ENCODE measurements at regions not wholly inside any gene's neighbourhood (a gene's known extent, or its start where the extent isn't known, plus 50 kb on each side); places are given as distances from the start of the nearest gene placed in this dataset.

DNA sequence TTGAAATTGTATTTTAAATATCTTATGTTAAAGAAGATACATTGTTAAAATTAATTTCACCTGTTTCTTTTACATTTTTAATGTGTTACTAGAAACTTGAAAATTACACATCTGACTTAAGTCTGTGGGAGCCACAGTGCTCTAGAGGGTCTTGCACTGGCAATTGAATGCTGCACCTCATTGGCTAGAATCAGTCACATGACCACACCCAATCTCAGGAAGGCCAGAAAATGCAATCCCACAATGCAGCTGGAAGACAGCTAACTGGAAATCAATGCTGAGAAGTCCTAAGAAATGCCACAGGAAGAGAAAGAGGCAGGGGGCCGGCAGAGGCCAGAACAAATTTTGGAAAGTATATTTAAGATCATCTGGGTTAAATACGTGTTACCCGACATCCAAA is 189.2 kb upstream of the POU3F3 start:
- no peak for DNase-seq
- Histone ChIP-seq H3K27me3 (replicated peaks in 1 of 7) (peaks cover 0 to 18% (median 1%) of the 10 kb centered on the region in 7 donors), H3K36me3 (no peaks in the 10 kb centered on the region), H3K4me3 (no peak overlapping the region), H3K27ac (no peak overlapping the region), H3K9me3 (no peaks in the 10 kb centered on the region), H3K4me1 (no peaks in the 10 kb centered on the region)
- WGBS, 5 donors, result 88 to 100% (median 95%) methylated on average over 3 of the region's 3 CpGs
- TF ChIP-seq, protein P1, sequence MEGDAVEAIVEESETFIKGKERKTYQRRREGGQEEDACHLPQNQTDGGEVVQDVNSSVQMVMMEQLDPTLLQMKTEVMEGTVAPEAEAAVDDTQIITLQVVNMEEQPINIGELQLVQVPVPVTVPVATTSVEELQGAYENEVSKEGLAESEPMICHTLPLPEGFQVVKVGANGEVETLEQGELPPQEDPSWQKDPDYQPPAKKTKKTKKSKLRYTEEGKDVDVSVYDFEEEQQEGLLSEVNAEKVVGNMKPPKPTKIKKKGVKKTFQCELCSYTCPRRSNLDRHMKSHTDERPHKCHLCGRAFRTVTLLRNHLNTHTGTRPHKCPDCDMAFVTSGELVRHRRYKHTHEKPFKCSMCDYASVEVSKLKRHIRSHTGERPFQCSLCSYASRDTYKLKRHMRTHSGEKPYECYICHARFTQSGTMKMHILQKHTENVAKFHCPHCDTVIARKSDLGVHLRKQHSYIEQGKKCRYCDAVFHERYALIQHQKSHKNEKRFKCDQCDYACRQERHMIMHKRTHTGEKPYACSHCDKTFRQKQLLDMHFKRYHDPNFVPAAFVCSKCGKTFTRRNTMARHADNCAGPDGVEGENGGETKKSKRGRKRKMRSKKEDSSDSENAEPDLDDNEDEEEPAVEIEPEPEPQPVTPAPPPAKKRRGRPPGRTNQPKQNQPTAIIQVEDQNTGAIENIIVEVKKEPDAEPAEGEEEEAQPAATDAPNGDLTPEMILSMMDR (IDR thresholded peaks at IDR 0.05 in 8 of 11, conservative IDR thresholded peaks at IDR 0.05 in 3 of 11), result no peak
- no peak for TF ChIP-seq POLR2A (IDR thresholded peaks at IDR 0.05)
- no peak for TF ChIP-seq POLR2AphosphoS5 (IDR thresholded peaks at IDR 0.05)
- intact Hi-C loops (cut with DNase I; ENCODE audit: low total_unique reads), result no loop called here

DNA sequence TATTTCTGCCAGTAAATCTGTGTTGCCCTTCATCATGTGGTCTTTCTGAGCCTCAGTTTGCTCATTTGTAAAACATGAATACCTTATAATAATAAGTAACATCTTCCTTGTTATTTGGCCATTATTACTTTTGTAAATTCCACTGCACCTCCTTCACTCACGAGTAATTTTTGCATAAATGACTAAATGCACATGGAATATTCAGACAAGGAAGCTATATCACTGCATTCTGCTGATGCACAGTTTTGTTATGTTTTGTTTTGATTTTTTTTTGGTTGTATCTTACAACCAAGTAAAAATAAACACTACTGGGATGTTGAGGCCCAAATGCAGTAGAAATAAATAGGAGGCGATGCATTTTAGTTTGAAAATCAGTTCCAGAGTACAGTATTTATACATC is 185.3 kb upstream of the POU3F3 start:
- Histone ChIP-seq H3K9me3 (no peaks in the 10 kb centered on the region), H3K4me1 (no peaks in the 10 kb centered on the region), H3K4me3 (no peak overlapping the region), H3K27ac (no peak overlapping the region), H3K27me3 (replicated peaks in 1 of 7) (peaks cover 0 to 5% (median 0%) of the 10 kb centered on the region in 7 donors), H3K36me3 (no peaks in the 10 kb centered on the region)
- no peak for DNase-seq
- WGBS, 5 donors, result 84 to 94% (median 90%) methylated on average over 2 of the region's 2 CpGs
- TF ChIP-seq POLR2A (IDR thresholded peaks at IDR 0.05), result no peak
- TF ChIP-seq POLR2AphosphoS5 (IDR thresholded peaks at IDR 0.05), result no peak
- TF ChIP-seq, protein P1 (IDR thresholded peaks at IDR 0.05 in 8 of 11, conservative IDR thresholded peaks at IDR 0.05 in 3 of 11), result no peak
- intact Hi-C loops (cut with DNase I; ENCODE audit: low total_unique reads), result no loop called here

DNA sequence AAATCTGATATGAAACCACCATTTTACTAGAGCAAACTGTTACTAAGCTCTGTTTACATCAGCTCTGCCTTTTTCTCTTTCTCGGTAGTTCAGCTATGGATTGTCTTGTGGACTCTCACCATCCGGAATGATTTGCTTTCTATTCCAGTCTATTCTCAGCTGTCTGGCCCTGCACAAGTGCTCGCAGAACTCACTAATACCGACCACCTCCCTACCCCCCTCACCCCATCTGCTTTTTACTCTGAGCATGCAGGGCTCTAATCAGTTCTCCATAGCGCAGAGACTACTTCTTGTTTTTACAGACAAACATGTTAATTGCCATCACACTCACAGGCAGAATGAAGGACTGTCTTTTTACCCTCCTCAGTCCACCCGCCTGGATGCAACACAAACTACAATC is 180.7 kb upstream of the POU3F3 start:
- intact Hi-C loops (cut with DNase I; ENCODE audit: low total_unique reads), result no loop called here
- H3K27ac ChIP-seq, result no peak overlapping the region
- DNase-seq, result no peak
- H3K4me1 ChIP-seq, result no peaks in the 10 kb centered on the region
- no peaks in the 10 kb centered on the region for H3K36me3 ChIP-seq
- no peaks in the 10 kb centered on the region for H3K9me3 ChIP-seq
- TF ChIP-seq POLR2AphosphoS5 (IDR thresholded peaks at IDR 0.05), result no peak
- no peak for TF ChIP-seq POLR2A (IDR thresholded peaks at IDR 0.05)
- TF ChIP-seq, protein P1 (IDR thresholded peaks at IDR 0.05 in 8 of 11, conservative IDR thresholded peaks at IDR 0.05 in 3 of 11), result no peak
- WGBS, 5 donors, result 66 to 77% (median 69%) methylated on average over 6 of the region's 6 CpGs
- H3K4me3 ChIP-seq, result no peak overlapping the region
- peaks cover 0 to 5% (median 0%) of the 10 kb centered on the region in 7 donors for H3K27me3 ChIP-seq (replicated peaks in 1 of 7)

DNA sequence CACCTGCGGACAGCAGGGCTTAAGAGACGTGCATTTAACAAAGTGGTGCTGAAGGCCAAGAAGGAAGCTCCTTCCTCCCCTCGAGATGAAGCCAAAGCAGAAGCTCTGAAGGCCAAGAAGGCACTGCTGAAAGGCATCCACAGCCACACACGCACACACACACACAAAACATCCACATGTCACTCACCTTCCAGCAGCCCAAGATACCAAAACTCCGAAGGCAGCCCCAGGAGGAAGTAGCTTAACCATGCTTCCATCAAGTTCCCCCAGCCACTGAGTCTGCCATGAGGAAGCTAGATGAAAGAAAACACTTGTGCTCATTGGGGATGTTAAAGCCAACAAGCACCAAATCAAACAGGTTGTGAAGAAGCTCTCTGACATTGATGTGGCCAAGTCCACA is 175.7 kb upstream of the POU3F3 start:
- Histone ChIP-seq H3K36me3 (no peaks in the 10 kb centered on the region), H3K9me3 (no peaks in the 10 kb centered on the region), H3K27me3 (replicated peaks in 1 of 7) (no peaks in the 10 kb centered on the region), H3K4me1 (no peaks in the 10 kb centered on the region), H3K27ac (no peak overlapping the region), H3K4me3 (no peak overlapping the region)
- no peak for DNase-seq
- WGBS, 5 donors, result 56 to 75% (median 62%) methylated on average over 5 of the region's 5 CpGs
- no peak for TF ChIP-seq POLR2A (IDR thresholded peaks at IDR 0.05)
- TF ChIP-seq, protein P1 (IDR thresholded peaks at IDR 0.05 in 8 of 11, conservative IDR thresholded peaks at IDR 0.05 in 3 of 11), result no peak
- no peak for TF ChIP-seq POLR2AphosphoS5 (IDR thresholded peaks at IDR 0.05)
- intact Hi-C loops (cut with DNase I; ENCODE audit: low total_unique reads), result no loop called here

Measured in spleen (tissue), 11 donors.